Sigmoid colon (tissue), 6 donors: ENCODE measurements at regions not wholly inside any gene's neighbourhood (a gene's known extent, or its start where the extent isn't known, plus 50 kb on each side); places are given as distances from the start of the nearest gene placed in this dataset.
A peak's percentile ranks its signal among the peaks of the same experiment; 100 is the strongest.

Source experiments
- DNase-seq: peaks from one replicate; pipeline ENCODE4 v3.0.0-alpha.2; 2019
- H3K27ac ChIP-seq, 4 donors: fragments of 200-600 bp; sonication (generic); one replicate each; pipeline ENCODE4 v1.5.1; 2016 to 2019; ENCODE audit warnings: mild to moderate bottlenecking in 1 of 4
- H3K27me3 ChIP-seq, 3 donors: fragments of 200-600 bp; sonication (generic); one replicate each; pipeline ENCODE4 v1.5.1; 2019; ENCODE audit warnings: mild to moderate bottlenecking in 1 of 3
- H3K36me3 ChIP-seq, 4 donors: fragments of 200-600 bp; sonication (generic); one replicate each; pipeline ENCODE4 v1.5.1; 2016 to 2019
- H3K4me1 ChIP-seq, 4 donors: fragments of 200-600 bp; sonication (generic); one replicate each; pipeline ENCODE4 v1.5.1; 2017 to 2019
- H3K4me3 ChIP-seq, 4 donors: fragments of 200-600 bp; sonication (generic); one replicate each; pipeline ENCODE4 v1.5.1; 2017 to 2019; ENCODE audit warnings: mild to moderate bottlenecking in 2 of 4, moderate library complexity in 1 of 4
- H3K9me3 ChIP-seq, 4 donors: fragments of 200-600 bp in 3 of 4; sonication (generic) in 3 of 4; one replicate each; pipeline versions ENCODE4 v1.5.1 to v1.6.1; 2013 to 2019
- CTCF ChIP-seq, 4 experiments: fragments of 450-650 bp in 3 of 4; fragments of 200-600 bp in 1 of 4; IDR thresholded peaks; one replicate each; pipeline ENCODE4 v1.5.1; 2016 to 2019; ENCODE audit warnings: antibody characterized with exemption in 4 of 4, mild to moderate bottlenecking in 3 of 4, moderate library complexity in 2 of 4
- EP300 ChIP-seq, 4 donors: sonication (generic); formaldehyde crosslinking; IDR thresholded peaks; one replicate each; pipeline ENCODE4 v1.6.1; 2017; ENCODE audit warnings: antibody characterized with exemption in 4 of 4
- POLR2A ChIP-seq, 2 donors: fragments of 450-650 bp; IDR thresholded peaks; one replicate each; pipeline ENCODE4 v1.6.1; 2016; ENCODE audit warnings: antibody characterized with exemption in 2 of 2, mild to moderate bottlenecking in 2 of 2, moderate library complexity in 2 of 2
- POLR2AphosphoS5 ChIP-seq, 4 donors: sonication (generic); formaldehyde crosslinking; IDR thresholded peaks; one replicate each; pipeline ENCODE4 v1.6.1; 2017; ENCODE audit warnings: antibody characterized with exemption in 4 of 4
- WGBS, 2 donors: extraction: QIAGEN DNeasy Blood & Tissue Kit; methylation state at CpG; one replicate each; pipeline ENCODE4 v1.1.7; 2013; 5-methylcytosine and 5-hydroxymethylcytosine counted together
- intact Hi-C: fragments of 100-400 bp; cut with DNase I; formaldehyde crosslinking; loops from one replicate; pipeline ENCODE4 v1.15.1; 2023
- donor health status: healthy with polysubstance abuse.
- donor health status: healthy.

GRCh38 chr13:65597839-65598818 lies 1632.0 kb downstream of the PCDH9 start:
- intact Hi-C loops: no loop called here
- Histone ChIP-seq H3K27me3 (no peaks in the 10 kb centered on the region), H3K9me3 (no peaks in the 10 kb centered on the region), H3K36me3 (no peaks in the 10 kb centered on the region), H3K4me1 (no peaks in the 10 kb centered on the region), H3K27ac (peak overlapping the region in 2 of 4 donors; percentile 10 to 30), H3K4me3 (no peak overlapping the region)
- DNase-seq: no peak
- TF ChIP-seq CTCF (IDR thresholded peaks at IDR 0.05): no peak
- TF ChIP-seq POLR2A (IDR thresholded peaks at IDR 0.05): no peak
- TF ChIP-seq POLR2AphosphoS5 (IDR thresholded peaks at IDR 0.05): no peak
- no peak for TF ChIP-seq EP300 (IDR thresholded peaks at IDR 0.05)
- WGBS, 2 donors: 65 to 79% methylated on average over 1 of the region's 1 CpG

GRCh38 chr13:65595916-65596315 lies 1634.2 kb downstream of the PCDH9 start:
- 71 to 73% methylated on average over 2 of the region's 2 CpGs for WGBS, 2 donors
- Histone ChIP-seq H3K4me3 (no peak overlapping the region), H3K36me3 (no peaks in the 10 kb centered on the region), H3K27me3 (no peaks in the 10 kb centered on the region), H3K27ac (no peak overlapping the region), H3K9me3 (no peaks in the 10 kb centered on the region), H3K4me1 (no peaks in the 10 kb centered on the region)
- DNase-seq: no peak
- TF ChIP-seq POLR2AphosphoS5 (IDR thresholded peaks at IDR 0.05) (no peak), CTCF (IDR thresholded peaks at IDR 0.05) (no peak), POLR2A (IDR thresholded peaks at IDR 0.05) (no peak), EP300 (IDR thresholded peaks at IDR 0.05) (no peak)
- intact Hi-C loops: no loop called here

GRCh38 chr13:65594298-65594781 lies 1635.8 kb downstream of the PCDH9 start:
- Histone ChIP-seq H3K27ac (no peak overlapping the region), H3K9me3 (no peaks in the 10 kb centered on the region), H3K36me3 (no peaks in the 10 kb centered on the region), H3K27me3 (no peaks in the 10 kb centered on the region), H3K4me3 (no peak overlapping the region), H3K4me1 (no peaks in the 10 kb centered on the region)
- intact Hi-C loops: no loop called here
- no peak for TF ChIP-seq POLR2A (IDR thresholded peaks at IDR 0.05)
- no peak for TF ChIP-seq CTCF (IDR thresholded peaks at IDR 0.05)
- TF ChIP-seq POLR2AphosphoS5 (IDR thresholded peaks at IDR 0.05): no peak
- TF ChIP-seq EP300 (IDR thresholded peaks at IDR 0.05): no peak
- WGBS, 2 donors: 40 to 73% methylated on average over 1 of the region's 1 CpG
- DNase-seq: no peak

GRCh38 chr13:65593298-65593874 lies 1636.8 kb downstream of the PCDH9 start:
- H3K36me3 ChIP-seq: no peaks in the 10 kb centered on the region
- intact Hi-C loops: no loop called here
- no peak for TF ChIP-seq POLR2A (IDR thresholded peaks at IDR 0.05)
- no peak for TF ChIP-seq POLR2AphosphoS5 (IDR thresholded peaks at IDR 0.05)
- TF ChIP-seq EP300 (IDR thresholded peaks at IDR 0.05): no peak
- no peak for TF ChIP-seq CTCF (IDR thresholded peaks at IDR 0.05)
- H3K9me3 ChIP-seq: no peaks in the 10 kb centered on the region
- H3K4me3 ChIP-seq: no peak overlapping the region
- H3K27ac ChIP-seq: no peak overlapping the region
- no peaks in the 10 kb centered on the region for H3K4me1 ChIP-seq
- 65 to 86% methylated on average over 2 of the region's 2 CpGs for WGBS, 2 donors
- no peak for DNase-seq
- no peaks in the 10 kb centered on the region for H3K27me3 ChIP-seq
